Hepatocyte (in vitro differentiated cells): ENCODE measurements at regions not wholly inside any gene's neighbourhood (a gene's known extent, or its start where the extent isn't known, plus 50 kb on each side); places are given as distances from the start of the nearest gene placed in this dataset.
A peak's percentile ranks its signal among the peaks of the same experiment; 100 is the strongest.

Experiments
- DNase-seq: peaks from one replicate; pipeline ENCODE4 v3.0.0-alpha.2; 2016; ENCODE audit warnings: low spot score
- H2AFZ ChIP-seq: fragments of 200-600 bp; sonication (generic); 2 replicates; pipeline ENCODE4 v1.6.0; 2016; ENCODE audit warnings: antibody characterized with exemption, mild to moderate bottlenecking
- H3K27ac ChIP-seq: fragments of 200-600 bp; sonication (generic); 2 replicates; pipeline ENCODE4 v1.5.1; 2016; ENCODE audit warnings: mild to moderate bottlenecking
- H3K27me3 ChIP-seq: fragments of 200-600 bp; sonication (generic); 2 replicates; pipeline ENCODE4 v1.6.1; 2016
- H3K36me3 ChIP-seq: fragments of 200-600 bp; sonication (generic); replicated peaks from 2 replicates; pipeline ENCODE4 v1.5.1; 2016; ENCODE audit warnings: low read depth; ENCODE audit not compliant: insufficient read depth
- H3K4me1 ChIP-seq: fragments of 200-600 bp; sonication (generic); 2 replicates; pipeline ENCODE4 v1.5.1; 2016; ENCODE audit warnings: mild to moderate bottlenecking, moderate library complexity; ENCODE audit not compliant: insufficient read depth
- H3K4me2 ChIP-seq: fragments of 200-600 bp; sonication (generic); 2 replicates; pipeline ENCODE4 v1.6.0; 2016
- H3K4me3 ChIP-seq: fragments of 200-600 bp; sonication (generic); 2 replicates; pipeline ENCODE4 v1.5.1; 2016; ENCODE audit warnings: mild to moderate bottlenecking
- H3K79me2 ChIP-seq: fragments of 200-600 bp; sonication (generic); 2 replicates; pipeline ENCODE4 v1.6.0; 2017; ENCODE audit warnings: mild to moderate bottlenecking
- H3K9me2 ChIP-seq: fragments of 200-600 bp; sonication (generic); replicated peaks from 2 replicates; pipeline ENCODE4 v1.6.0; 2017; ENCODE audit warnings: mild to moderate bottlenecking; ENCODE audit not compliant: insufficient read depth
- H3K9me3 ChIP-seq: fragments of 200-600 bp; sonication (generic); 2 replicates; pipeline ENCODE4 v1.5.1; 2016; ENCODE audit warnings: low read depth, mild to moderate bottlenecking
- H4K20me1 ChIP-seq: fragments of 200-600 bp; sonication (generic); 2 replicates; pipeline ENCODE4 v1.6.0; 2016; ENCODE audit warnings: mild to moderate bottlenecking; ENCODE audit not compliant: insufficient read depth, poor library complexity, severe bottlenecking
- EZH2 ChIP-seq: fragments of 200-600 bp; sonication (generic); IDR thresholded peaks from 2 replicates; pipeline ENCODE4 v1.6.1; 2016; ENCODE audit warnings: antibody characterized with exemption, mild to moderate bottlenecking, borderline replicate concordance
- EZH2phosphoT487 ChIP-seq: fragments of 200-600 bp; sonication (generic); IDR thresholded peaks from one replicate; pipeline ENCODE4 v1.6.1; 2018; ENCODE audit warnings: antibody characterized with exemption, mild to moderate bottlenecking, low read depth, moderate library complexity; ENCODE audit not compliant: unreplicated experiment, severe bottlenecking
- WGBS: methylation state at CpG from one replicate; pipeline ENCODE4 v1.1.6; 2016; ENCODE audit warnings: low lambda C conversion rate; ENCODE audit errors: missing lambda C conversion rate; 5-methylcytosine and 5-hydroxymethylcytosine counted together
- TF ChIP-seq, protein P1 (sequence below): fragments of 200-600 bp; sonication (generic); IDR thresholded peaks from 2 replicates; pipeline ENCODE4 v1.5.1; 2016; ENCODE audit warnings: antibody characterized with exemption, mild to moderate bottlenecking; ENCODE audit not compliant: poor library complexity

DNA sequence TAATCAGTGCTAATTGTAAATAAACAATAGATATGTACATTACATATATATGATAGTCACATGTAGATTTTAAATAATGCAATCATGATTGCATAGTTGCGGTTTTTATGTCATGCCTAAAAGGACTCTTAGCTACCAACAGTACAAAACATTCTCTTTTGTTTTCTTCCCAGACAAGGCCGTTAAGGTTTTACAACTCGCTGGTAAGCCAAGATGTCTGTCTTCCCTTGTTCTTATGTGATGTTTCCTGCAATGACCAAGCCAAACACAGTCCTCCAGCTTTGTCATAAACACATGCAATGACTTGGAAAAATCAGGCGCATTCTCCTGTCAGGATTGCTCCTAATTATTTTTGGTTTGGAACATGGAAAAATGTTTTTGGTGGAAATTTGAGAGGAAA lies 192.3 kb upstream of the GLI3 start:
- WGBS: 62% methylated on average over 4 of the region's 4 CpGs

DNA sequence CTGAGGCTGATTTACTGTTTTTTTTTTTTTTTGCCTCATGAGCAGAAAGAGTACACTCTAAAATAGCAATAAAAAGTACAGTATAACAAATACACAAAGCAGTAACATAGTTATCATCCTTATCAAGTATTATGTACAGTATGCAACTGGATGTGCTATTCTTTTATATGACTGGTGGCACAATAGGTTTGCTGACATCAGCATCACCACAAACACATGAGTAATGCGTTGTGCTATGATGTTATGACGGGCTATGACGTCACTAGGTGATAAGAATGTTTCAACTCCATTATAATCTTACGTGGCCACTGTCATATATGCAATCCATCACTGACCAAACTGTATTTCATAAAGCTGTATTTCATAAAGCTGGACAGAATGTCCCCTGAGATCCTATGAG lies 189.2 kb upstream of the GLI3 start:
- Histone ChIP-seq H2AFZ (no peak overlapping the region), H3K4me3 (no peak overlapping the region), H3K4me2 (no peak overlapping the region), H3K36me3 (no peaks in the 10 kb centered on the region), H3K4me1 (no peaks in the 10 kb centered on the region), H3K9me3 (no peaks in the 10 kb centered on the region), H4K20me1 (no peaks in the 10 kb centered on the region), H3K9me2 (no peaks in the 10 kb centered on the region), H3K27ac (no peak overlapping the region), H3K79me2 (no peaks in the 10 kb centered on the region), H3K27me3 (no peaks in the 10 kb centered on the region)
- TF ChIP-seq, protein P1, sequence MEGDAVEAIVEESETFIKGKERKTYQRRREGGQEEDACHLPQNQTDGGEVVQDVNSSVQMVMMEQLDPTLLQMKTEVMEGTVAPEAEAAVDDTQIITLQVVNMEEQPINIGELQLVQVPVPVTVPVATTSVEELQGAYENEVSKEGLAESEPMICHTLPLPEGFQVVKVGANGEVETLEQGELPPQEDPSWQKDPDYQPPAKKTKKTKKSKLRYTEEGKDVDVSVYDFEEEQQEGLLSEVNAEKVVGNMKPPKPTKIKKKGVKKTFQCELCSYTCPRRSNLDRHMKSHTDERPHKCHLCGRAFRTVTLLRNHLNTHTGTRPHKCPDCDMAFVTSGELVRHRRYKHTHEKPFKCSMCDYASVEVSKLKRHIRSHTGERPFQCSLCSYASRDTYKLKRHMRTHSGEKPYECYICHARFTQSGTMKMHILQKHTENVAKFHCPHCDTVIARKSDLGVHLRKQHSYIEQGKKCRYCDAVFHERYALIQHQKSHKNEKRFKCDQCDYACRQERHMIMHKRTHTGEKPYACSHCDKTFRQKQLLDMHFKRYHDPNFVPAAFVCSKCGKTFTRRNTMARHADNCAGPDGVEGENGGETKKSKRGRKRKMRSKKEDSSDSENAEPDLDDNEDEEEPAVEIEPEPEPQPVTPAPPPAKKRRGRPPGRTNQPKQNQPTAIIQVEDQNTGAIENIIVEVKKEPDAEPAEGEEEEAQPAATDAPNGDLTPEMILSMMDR: no peak
- TF ChIP-seq EZH2phosphoT487 (no peak), EZH2 (no peak)
- WGBS: 74% methylated on average over 4 of the region's 4 CpGs
- no peak for DNase-seq

More for the DNA sequence above, 192.3 kb upstream of the GLI3 start:
- H4K20me1 ChIP-seq: no peaks in the 10 kb centered on the region
- no peak overlapping the region for H2AFZ ChIP-seq
- no peaks in the 10 kb centered on the region for H3K27me3 ChIP-seq
- H3K27ac ChIP-seq: peak overlapping the region; percentile 9
- no peaks in the 10 kb centered on the region for H3K36me3 ChIP-seq
- no peaks in the 10 kb centered on the region for H3K9me3 ChIP-seq
- no peaks in the 10 kb centered on the region for H3K9me2 ChIP-seq
- no peak overlapping the region for H3K4me3 ChIP-seq
- peaks cover 6% of the 10 kb centered on the region for H3K4me1 ChIP-seq
- TF ChIP-seq EZH2 (no peak), EZH2phosphoT487 (no peak)
- TF ChIP-seq, protein P1: no peak
- no peaks in the 10 kb centered on the region for H3K79me2 ChIP-seq
- DNase-seq: no peak
- no peak overlapping the region for H3K4me2 ChIP-seq

DNA sequence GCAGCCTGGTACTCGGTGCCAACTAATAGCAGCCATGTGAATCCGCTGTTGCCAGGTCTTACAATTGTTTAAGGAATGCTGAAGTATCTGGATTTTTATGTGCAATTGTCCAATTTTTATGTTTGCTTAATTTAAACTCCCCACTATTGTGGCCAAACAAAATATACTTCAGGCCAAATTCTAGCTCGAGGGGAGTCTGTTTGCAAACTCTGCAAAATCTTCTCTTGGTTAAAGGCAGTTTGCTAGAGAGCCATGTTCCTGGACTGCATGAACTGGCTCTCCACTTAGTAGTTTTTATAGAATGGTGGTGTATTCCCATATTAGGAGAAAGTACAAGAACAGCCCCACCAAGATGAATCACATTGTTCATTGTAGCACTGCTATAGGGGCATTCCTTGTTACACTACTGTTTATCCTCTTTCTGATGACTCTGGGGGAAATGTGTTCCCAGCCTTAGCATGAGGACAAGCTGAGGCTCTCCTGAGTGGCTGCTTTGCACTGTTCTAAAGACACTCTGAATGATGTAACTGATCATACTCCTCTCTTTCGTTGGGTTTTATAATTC lies 178.0 kb upstream of the GLI3 start:
- no peak overlapping the region for H3K4me2 ChIP-seq
- 70% methylated on average over 4 of the region's 4 CpGs for WGBS
- no peak overlapping the region for H3K27ac ChIP-seq
- DNase-seq: no peak
- no peaks in the 10 kb centered on the region for H3K36me3 ChIP-seq
- H3K27me3 ChIP-seq: no peaks in the 10 kb centered on the region
- H3K79me2 ChIP-seq: no peaks in the 10 kb centered on the region
- H3K9me2 ChIP-seq: no peaks in the 10 kb centered on the region
- H3K9me3 ChIP-seq: no peaks in the 10 kb centered on the region
- no peak overlapping the region for H2AFZ ChIP-seq
- H3K4me1 ChIP-seq: no peaks in the 10 kb centered on the region
- no peak overlapping the region for H3K4me3 ChIP-seq
- TF ChIP-seq EZH2 (no peak), EZH2phosphoT487 (no peak)
- TF ChIP-seq, protein P1: no peak
- no peaks in the 10 kb centered on the region for H4K20me1 ChIP-seq

DNA sequence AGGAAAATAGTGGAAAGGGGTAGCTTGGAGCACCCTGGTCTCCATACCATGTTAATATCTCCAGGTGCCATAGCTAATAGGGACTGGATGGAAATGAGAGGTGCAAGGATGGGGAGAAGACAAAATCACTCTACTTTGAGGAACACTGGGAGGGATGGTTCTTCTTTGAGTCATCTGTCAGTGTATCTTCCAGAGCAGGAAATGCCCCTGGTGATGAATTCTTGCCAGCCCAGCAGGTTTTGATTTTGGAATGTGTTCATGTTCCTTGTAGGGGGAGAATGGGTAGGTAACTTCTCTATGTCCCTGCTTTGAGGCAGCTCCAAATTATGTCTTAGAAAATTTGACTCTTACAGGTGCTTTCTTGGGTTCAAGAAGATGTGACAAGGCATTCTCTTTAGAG lies 177.0 kb upstream of the GLI3 start:
- Histone ChIP-seq H3K4me1 (no peaks in the 10 kb centered on the region), H3K4me3 (no peak overlapping the region), H3K79me2 (no peaks in the 10 kb centered on the region), H3K9me2 (no peaks in the 10 kb centered on the region), H3K27me3 (no peaks in the 10 kb centered on the region), H2AFZ (no peak overlapping the region), H3K27ac (no peak overlapping the region), H3K36me3 (no peaks in the 10 kb centered on the region), H3K4me2 (no peak overlapping the region), H3K9me3 (no peaks in the 10 kb centered on the region), H4K20me1 (no peaks in the 10 kb centered on the region)
- TF ChIP-seq, protein P1: no peak
- TF ChIP-seq EZH2phosphoT487 (no peak), EZH2 (no peak)
- no peak for DNase-seq
